Naive B cell (primary cell): ENCODE measurements at regions not wholly inside any gene's neighbourhood (a gene's known extent, or its start where the extent isn't known, plus 50 kb on each side); places are given as distances from the start of the nearest gene placed in this dataset.

Source experiments
- ATAC-seq, 2 donors: fragments of 150-1000 bp; cut with Tn5 transposase; 2 replicates each; pipeline ENCODE4 v1.10.0; 2021; ENCODE audit warnings: low read depth in 2 of 2, mild to moderate bottlenecking in 2 of 2, moderate library complexity in 2 of 2
- DNase-seq: peaks from one replicate; pipeline ENCODE4 v3.0.0; 2022
- H3K27ac Mint-ChIP-seq, 6 donors: one replicate each; pipeline ENCODE4 v1.8.0; 2020 to 2022; ENCODE audit warnings: mild to moderate bottlenecking in 6 of 6, mixed read lengths in 6 of 6, moderate library complexity in 5 of 6, inconsistent platforms in 2 of 6
- H3K27me3 Mint-ChIP-seq, 3 donors: one replicate each; pipeline ENCODE4 v1.8.0; 2021 to 2022; ENCODE audit warnings: mixed read lengths in 3 of 3, mild to moderate bottlenecking in 1 of 3
- H3K36me3 Mint-ChIP-seq, 2 donors: one replicate each; pipeline ENCODE4 v1.8.0; 2020 to 2022; ENCODE audit warnings: mixed read lengths in 2 of 2, inconsistent platforms in 1 of 2, mild to moderate bottlenecking in 1 of 2
- H3K4me1 Mint-ChIP-seq, 3 donors: one replicate each; pipeline ENCODE4 v1.8.0; 2020 to 2022; ENCODE audit warnings: mixed read lengths in 3 of 3, inconsistent platforms in 1 of 3, mild to moderate bottlenecking in 1 of 3, moderate library complexity in 1 of 3
- H3K4me3 Mint-ChIP-seq, 8 donors: one replicate each; pipeline ENCODE4 v1.8.0; 2020 to 2022; ENCODE audit warnings: mild to moderate bottlenecking in 8 of 8, mixed read lengths in 8 of 8, moderate library complexity in 8 of 8, inconsistent platforms in 2 of 8
- H3K9me3 Mint-ChIP-seq, 7 donors: one replicate each; pipeline ENCODE4 v1.8.0; 2020 to 2022; ENCODE audit warnings: mixed read lengths in 7 of 7, mild to moderate bottlenecking in 5 of 7, inconsistent platforms in 2 of 7, moderate library complexity in 1 of 7

DNA sequence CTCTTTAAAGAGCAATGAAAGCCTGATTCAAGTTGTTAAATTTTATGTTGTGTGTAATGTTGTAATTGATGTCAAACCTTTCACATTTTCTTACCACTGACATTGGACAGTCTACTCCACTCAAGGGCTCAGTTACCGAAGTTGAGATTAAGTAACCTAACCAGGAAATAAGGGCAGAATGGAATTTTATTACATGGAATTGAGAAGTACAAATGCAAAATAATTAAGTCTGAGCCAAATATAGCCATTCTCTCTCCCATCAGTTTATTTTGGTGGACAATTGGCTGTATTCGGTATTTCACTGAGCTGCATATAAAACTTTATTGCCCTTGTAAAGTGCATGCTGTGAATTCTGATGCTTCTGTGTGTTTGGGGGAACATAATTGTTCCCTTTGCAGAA, 231.5 kb downstream of the TTC32 start:
- ATAC-seq (no peak), DNase-seq (no peak)
- Mint-ChIP-seq H3K27ac (no peak overlapping the region), H3K9me3 (peaks cover 0 to 2% (median 0%) of the 10 kb centered on the region in 7 donors), H3K4me3 (no peak overlapping the region), H3K36me3 (no peaks in the 10 kb centered on the region), H3K27me3 (peaks cover 9 to 20% (median 13%) of the 10 kb centered on the region in 3 donors), H3K4me1 (no peaks in the 10 kb centered on the region)

DNA sequence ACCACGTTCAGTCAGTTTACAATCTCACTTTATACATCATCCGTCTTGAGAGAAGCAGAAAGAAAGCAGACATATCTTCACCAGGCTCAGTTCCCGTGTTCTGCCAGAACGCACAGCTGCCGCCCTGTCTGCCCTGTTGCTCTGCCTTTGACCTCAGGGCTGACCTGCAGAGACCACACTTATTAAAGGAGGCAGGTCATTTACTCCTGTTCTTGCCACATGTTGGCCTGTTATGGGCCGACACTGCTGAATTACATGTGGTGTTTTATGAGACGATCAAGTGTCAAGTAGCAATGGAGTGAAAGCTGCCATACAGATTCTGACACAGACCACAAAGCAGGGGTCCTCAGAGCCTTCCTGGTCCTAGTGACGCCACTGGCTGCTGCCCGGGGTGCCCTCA, 232.2 kb downstream of the TTC32 start:
- Mint-ChIP-seq H3K9me3 (peaks cover 0 to 2% (median 0%) of the 10 kb centered on the region in 7 donors), H3K36me3 (no peaks in the 10 kb centered on the region), H3K27me3 (peaks cover 9 to 15% (median 13%) of the 10 kb centered on the region in 3 donors), H3K27ac (no peak overlapping the region), H3K4me3 (no peak overlapping the region), H3K4me1 (no peaks in the 10 kb centered on the region)
- DNase-seq (no peak), ATAC-seq (no peak)

- peaks cover 9 to 13% (median 11%) of the 10 kb centered on the region in 3 donors for H3K27me3 Mint-ChIP-seq
- no peak for DNase-seq
- H3K27ac Mint-ChIP-seq, result no peak overlapping the region
- no peaks in the 10 kb centered on the region for H3K36me3 Mint-ChIP-seq
- H3K9me3 Mint-ChIP-seq, result peaks cover 0 to 2% (median 0%) of the 10 kb centered on the region in 7 donors
- H3K4me1 Mint-ChIP-seq, result no peaks in the 10 kb centered on the region
- H3K4me3 Mint-ChIP-seq, result no peak overlapping the region
- ATAC-seq, result no peak
Measured at GRCh38 chr2:19669126-19669525, 232.7 kb downstream of the TTC32 start.

DNA sequence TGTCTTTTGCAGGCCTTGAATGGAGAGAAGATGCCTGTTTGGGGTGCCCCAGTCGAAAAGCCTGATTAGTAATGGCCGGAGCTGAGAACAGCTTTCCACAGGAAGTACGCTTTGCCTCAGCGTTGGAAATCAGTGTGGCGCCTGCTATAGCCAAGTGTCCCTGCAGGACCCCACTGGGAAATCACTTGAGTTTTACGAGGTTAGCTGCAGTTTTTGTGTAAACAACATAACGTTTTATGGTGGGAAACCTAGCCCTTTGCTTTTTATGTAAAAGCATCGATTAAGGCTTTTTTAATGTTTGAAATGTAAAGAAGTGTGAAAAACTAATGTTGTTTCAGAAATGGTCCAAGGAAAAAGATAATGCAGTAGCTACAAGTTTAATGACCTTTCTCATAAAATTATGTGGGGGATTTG, 234.2 kb downstream of the TTC32 start:
- DNase-seq (no peak), ATAC-seq (no peak)
- no peak overlapping the region for H3K27ac Mint-ChIP-seq
- no peak overlapping the region for H3K4me3 Mint-ChIP-seq
- H3K4me1 Mint-ChIP-seq, result no peaks in the 10 kb centered on the region
- H3K27me3 Mint-ChIP-seq, result peaks cover 8 to 9% (median 8%) of the 10 kb centered on the region in 3 donors
- H3K9me3 Mint-ChIP-seq, result peaks cover 0 to 2% (median 0%) of the 10 kb centered on the region in 7 donors
- H3K36me3 Mint-ChIP-seq, result no peaks in the 10 kb centered on the region

DNA sequence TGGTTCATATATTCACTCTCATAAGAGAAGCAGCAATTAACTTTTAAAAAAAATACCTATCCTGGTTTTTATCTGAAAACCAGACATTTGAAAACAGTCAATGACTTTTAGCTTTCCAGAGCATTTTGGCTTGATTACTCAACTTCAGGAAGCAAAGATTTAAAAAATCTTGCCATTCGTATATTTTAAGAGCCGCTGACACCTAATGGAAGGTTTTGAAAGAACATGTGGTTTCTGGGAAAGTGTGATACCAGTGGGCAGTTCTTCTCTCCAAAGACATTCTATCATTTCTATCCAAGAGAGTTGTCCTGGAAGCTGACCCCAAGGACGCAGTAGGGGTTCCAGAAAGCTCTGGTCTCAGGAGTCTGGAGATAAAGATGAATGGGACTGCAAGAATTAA, 234.7 kb downstream of the TTC32 start:
- Mint-ChIP-seq H3K4me3 (no peak overlapping the region), H3K9me3 (peaks cover 0 to 2% (median 0%) of the 10 kb centered on the region in 7 donors), H3K36me3 (no peaks in the 10 kb centered on the region), H3K27ac (no peak overlapping the region), H3K27me3 (peaks cover 8 to 9% (median 8%) of the 10 kb centered on the region in 3 donors), H3K4me1 (no peaks in the 10 kb centered on the region)
- ATAC-seq (no peak), DNase-seq (no peak)

DNA sequence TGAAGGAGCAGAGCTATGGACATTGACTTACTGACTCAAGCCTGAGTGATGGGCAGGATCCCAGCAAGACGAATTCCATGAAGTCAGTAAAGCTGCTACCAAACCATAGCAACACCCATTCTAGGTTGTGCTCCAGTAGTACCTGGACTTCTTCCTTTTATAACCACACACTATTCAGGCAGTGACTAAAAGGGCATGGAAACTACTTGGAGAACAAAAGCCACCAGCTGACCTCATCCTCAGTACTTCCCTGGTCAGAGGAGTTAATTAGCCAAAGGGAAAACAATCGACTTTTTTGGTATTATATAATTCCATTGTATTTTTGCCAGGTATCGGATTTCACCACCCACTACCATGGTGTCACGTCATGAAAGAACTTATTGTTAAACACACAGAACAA, 237.1 kb downstream of the TTC32 start:
- Mint-ChIP-seq H3K27ac (no peak overlapping the region), H3K4me1 (no peaks in the 10 kb centered on the region), H3K4me3 (no peak overlapping the region), H3K27me3 (peaks cover 8 to 9% (median 8%) of the 10 kb centered on the region in 3 donors), H3K9me3 (peaks cover 0 to 2% (median 0%) of the 10 kb centered on the region in 7 donors), H3K36me3 (no peaks in the 10 kb centered on the region)
- DNase-seq (no peak), ATAC-seq (no peak)

GRCh38 chr2:19659024-19659792, 242.6 kb downstream of the TTC32 start:
- Mint-ChIP-seq H3K4me3 (no peak overlapping the region), H3K27ac (no peak overlapping the region), H3K27me3 (no peaks in the 10 kb centered on the region), H3K9me3 (peaks cover 0 to 3% (median 0%) of the 10 kb centered on the region in 7 donors), H3K4me1 (no peaks in the 10 kb centered on the region), H3K36me3 (no peaks in the 10 kb centered on the region)
- no peak for DNase-seq
- ATAC-seq, result no peak

- H3K27me3 Mint-ChIP-seq, result no peaks in the 10 kb centered on the region
- peaks cover 0 to 3% (median 0%) of the 10 kb centered on the region in 7 donors for H3K9me3 Mint-ChIP-seq
- ATAC-seq (no peak), DNase-seq (no peak)
- H3K4me3 Mint-ChIP-seq, result no peak overlapping the region
- H3K36me3 Mint-ChIP-seq, result no peaks in the 10 kb centered on the region
- no peak overlapping the region for H3K27ac Mint-ChIP-seq
- H3K4me1 Mint-ChIP-seq, result no peaks in the 10 kb centered on the region
Measured at GRCh38 chr2:19656011-19656410, 245.8 kb downstream of the TTC32 start.

DNA sequence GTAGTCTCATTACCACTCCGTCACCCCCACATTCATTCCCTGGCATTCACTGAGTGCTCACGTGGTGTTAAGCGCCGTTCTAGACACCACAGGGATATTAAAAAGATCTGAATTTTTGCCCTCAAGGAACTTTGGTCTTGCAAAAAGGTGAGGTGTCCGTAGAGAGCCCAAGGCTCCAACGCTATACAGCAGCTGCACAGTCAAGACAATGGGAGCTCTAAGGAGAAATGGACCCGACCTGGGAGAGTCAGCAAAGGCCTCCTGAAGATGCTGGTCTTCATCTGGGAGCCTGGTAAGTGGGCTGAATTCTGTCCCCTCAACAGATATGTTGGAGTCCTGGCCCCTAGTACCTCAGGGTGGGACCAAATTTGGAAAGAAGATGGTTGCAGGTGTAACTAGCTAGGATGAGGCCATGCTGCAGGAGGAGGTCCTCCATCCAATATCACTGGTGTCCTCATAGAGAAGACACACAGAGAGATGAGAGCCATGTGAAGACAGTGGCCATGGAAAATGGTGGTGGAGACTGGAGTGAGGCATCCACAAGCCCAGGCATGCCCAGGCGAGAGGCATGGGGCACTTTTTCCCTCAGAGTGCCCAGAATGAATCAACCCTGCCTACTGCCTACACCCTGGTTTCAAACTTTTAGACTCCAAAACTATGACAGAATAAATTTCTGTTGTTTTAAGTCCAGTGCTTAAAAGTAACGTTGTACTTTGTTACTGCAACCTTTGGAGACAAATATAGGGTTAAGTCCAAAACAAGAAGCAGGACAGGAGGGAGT, 247.3 kb downstream of the TTC32 start:
- Mint-ChIP-seq H3K4me1 (no peaks in the 10 kb centered on the region), H3K36me3 (no peaks in the 10 kb centered on the region), H3K9me3 (peaks cover 0 to 3% (median 0%) of the 10 kb centered on the region in 7 donors), H3K27ac (no peak overlapping the region), H3K4me3 (no peak overlapping the region), H3K27me3 (no peaks in the 10 kb centered on the region)
- no peak for ATAC-seq
- DNase-seq, result no peak

DNA sequence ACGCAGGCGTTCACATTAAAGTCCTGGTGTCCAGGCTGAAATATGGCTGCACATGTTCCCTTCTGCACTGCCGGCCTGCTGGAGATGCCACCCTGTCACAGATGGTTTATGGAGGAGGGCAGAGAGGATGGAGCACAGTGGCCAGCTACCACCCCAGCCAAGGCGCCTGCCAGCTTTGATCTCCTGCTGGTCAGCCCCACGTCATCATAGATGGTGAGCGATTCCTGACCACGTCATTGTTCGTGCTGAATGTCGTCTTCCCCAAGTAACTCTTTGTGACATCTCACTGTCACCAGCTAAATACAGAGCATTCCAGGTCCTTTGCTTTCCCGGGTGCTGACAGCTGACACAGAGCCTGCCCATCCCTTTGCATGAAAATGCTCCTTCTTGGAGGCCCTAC, 248.3 kb downstream of the TTC32 start:
- ATAC-seq, result no peak
- Mint-ChIP-seq H3K9me3 (peaks cover 0 to 3% (median 0%) of the 10 kb centered on the region in 7 donors), H3K27me3 (no peaks in the 10 kb centered on the region), H3K27ac (no peak overlapping the region), H3K4me3 (no peak overlapping the region), H3K36me3 (no peaks in the 10 kb centered on the region), H3K4me1 (no peaks in the 10 kb centered on the region)
- no peak for DNase-seq

- DNase-seq (no peak), ATAC-seq (no peak)
- Mint-ChIP-seq H3K27me3 (no peaks in the 10 kb centered on the region), H3K9me3 (peaks cover 0 to 3% (median 0%) of the 10 kb centered on the region in 7 donors), H3K4me3 (no peak overlapping the region), H3K4me1 (no peaks in the 10 kb centered on the region), H3K36me3 (no peaks in the 10 kb centered on the region), H3K27ac (no peak overlapping the region)
Measured at GRCh38 chr2:19652811-19653210, 249.0 kb downstream of the TTC32 start.

- Mint-ChIP-seq H3K4me1 (no peaks in the 10 kb centered on the region), H3K27me3 (no peaks in the 10 kb centered on the region), H3K9me3 (peaks cover 0 to 1% (median 0%) of the 10 kb centered on the region in 7 donors), H3K36me3 (no peaks in the 10 kb centered on the region), H3K27ac (no peak overlapping the region), H3K4me3 (no peak overlapping the region)
- ATAC-seq, result no peak
- no peak for DNase-seq
Measured at GRCh38 chr2:19651466-19651865, 250.3 kb downstream of the TTC32 start.

DNA sequence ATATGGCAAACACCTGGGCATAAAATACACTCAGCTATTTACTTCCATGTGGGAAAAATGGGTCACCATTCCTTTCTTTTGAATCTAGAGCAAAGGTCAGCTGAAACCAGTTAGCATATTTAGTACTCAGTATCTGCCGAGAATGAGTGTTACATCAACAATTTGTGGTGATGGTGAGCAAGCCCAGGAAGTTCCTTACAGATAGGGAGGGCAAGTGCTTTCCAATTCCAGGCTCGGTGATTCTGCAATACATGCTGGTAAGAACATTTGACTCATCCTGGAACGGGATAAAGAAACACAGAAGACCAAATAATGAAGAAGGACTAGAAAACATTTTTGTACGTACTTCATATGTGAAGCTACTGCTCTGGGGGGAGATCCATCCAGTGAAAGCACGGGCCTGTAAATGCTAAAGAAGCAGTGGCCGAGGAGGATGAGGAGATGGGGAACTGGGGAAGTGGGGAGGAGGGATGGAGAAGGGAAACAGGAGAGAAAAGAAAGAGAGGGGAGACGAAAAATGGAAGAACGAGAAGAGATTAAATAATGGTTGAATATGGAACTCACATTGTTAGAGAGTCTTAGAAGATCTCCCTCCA, 251.9 kb downstream of the TTC32 start:
- DNase-seq, result no peak
- no peaks in the 10 kb centered on the region for H3K4me1 Mint-ChIP-seq

GRCh38 chr2:19649142-19649541, 252.6 kb downstream of the TTC32 start:
- H3K9me3 Mint-ChIP-seq, result peaks cover 0 to 5% (median 0%) of the 10 kb centered on the region in 7 donors
- no peak for DNase-seq
- H3K4me1 Mint-ChIP-seq, result no peaks in the 10 kb centered on the region
- no peaks in the 10 kb centered on the region for H3K36me3 Mint-ChIP-seq
- H3K27ac Mint-ChIP-seq, result no peak overlapping the region
- no peaks in the 10 kb centered on the region for H3K27me3 Mint-ChIP-seq
- ATAC-seq, result no peak
- no peak overlapping the region for H3K4me3 Mint-ChIP-seq

More for the DNA sequence above, 251.9 kb downstream of the TTC32 start:
- Mint-ChIP-seq H3K27me3 (no peaks in the 10 kb centered on the region), H3K4me3 (no peak overlapping the region), H3K27ac (no peak overlapping the region), H3K36me3 (no peaks in the 10 kb centered on the region), H3K9me3 (peaks cover 0 to 1% (median 0%) of the 10 kb centered on the region in 7 donors)
- ATAC-seq, result no peak
